ENCODE measurements at regions not wholly inside any gene's neighbourhood (a gene's known extent, or its start where the extent isn't known, plus 50 kb on each side); places are given as distances from the start of the nearest gene placed in this dataset.
"Not testable (repeated sequence)": the region's sequence is repeated elsewhere in the genome, so short reads cannot be mapped to it uniquely, and the experiment has no call there.

- no peak for DNase-seq (ENCODE audit: low read depth in 2 of 3, low spot score in 2 of 3)
Observed at GRCh38 chrX:115909017-115909416, 261.5 kb upstream of the AGTR2 start.

GRCh38 chrX:115911967-115912366, 258.6 kb upstream of the AGTR2 start:
- no peak for DNase-seq (ENCODE audit: low read depth in 2 of 3, low spot score in 2 of 3)

GRCh38 chrX:115912372-115912897, 258.1 kb upstream of the AGTR2 start:
- DNase-seq (ENCODE audit: low read depth in 2 of 3, low spot score in 2 of 3): no peak

GRCh38 chrX:115913575-115913974, 257.0 kb upstream of the AGTR2 start:
- no peak for DNase-seq (ENCODE audit: low read depth in 2 of 3, low spot score in 2 of 3)

- not testable (repeated sequence) for DNase-seq (ENCODE audit: low read depth in 2 of 3, low spot score in 2 of 3)
Observed at GRCh38 chrX:115915625-115916024, 254.9 kb upstream of the AGTR2 start.

- DNase-seq (ENCODE audit: low read depth in 2 of 3, low spot score in 2 of 3): no peak
Observed at GRCh38 chrX:115929480-115929879, 241.1 kb upstream of the AGTR2 start.

GRCh38 chrX:115936008-115936407, 234.5 kb upstream of the AGTR2 start:
- DNase-seq (ENCODE audit: low read depth in 2 of 3, low spot score in 2 of 3): no peak

GRCh38 chrX:115939070-115939469, 231.5 kb upstream of the AGTR2 start:
- peak in 1 of 3 donors; percentile 34 for DNase-seq (ENCODE audit: low read depth in 2 of 3, low spot score in 2 of 3)

- no peak for DNase-seq (ENCODE audit: low read depth in 2 of 3, low spot score in 2 of 3)
Observed at GRCh38 chrX:115939636-115940160, 230.8 kb upstream of the AGTR2 start.

GRCh38 chrX:115940348-115940747, 230.2 kb upstream of the AGTR2 start:
- no peak for DNase-seq (ENCODE audit: low read depth in 2 of 3, low spot score in 2 of 3)

- DNase-seq (ENCODE audit: low read depth in 2 of 3, low spot score in 2 of 3): peak; percentile 33 to 89 (median 60)
Observed at GRCh38 chrX:115940888-115941332, 229.6 kb upstream of the AGTR2 start.

GRCh38 chrX:115941388-115941787, 229.2 kb upstream of the AGTR2 start:
- DNase-seq (ENCODE audit: low read depth in 2 of 3, low spot score in 2 of 3): no peak

GRCh38 chrX:115946059-115946458, 224.5 kb upstream of the AGTR2 start:
- DNase-seq (ENCODE audit: low read depth in 2 of 3, low spot score in 2 of 3): no peak

- peak in 1 of 3 donors; percentile 22 for DNase-seq (ENCODE audit: low read depth in 2 of 3, low spot score in 2 of 3)
Observed at GRCh38 chrX:115948018-115948923, 222.3 kb upstream of the AGTR2 start.

- no peak for DNase-seq (ENCODE audit: low read depth in 2 of 3, low spot score in 2 of 3)
Observed at GRCh38 chrX:115949900-115950822, 220.4 kb upstream of the AGTR2 start.

- DNase-seq (ENCODE audit: low read depth in 2 of 3, low spot score in 2 of 3): no peak
Observed at GRCh38 chrX:115952417-115953092, 218.0 kb upstream of the AGTR2 start.

GRCh38 chrX:115957862-115958490, 212.6 kb upstream of the AGTR2 start:
- no peak for DNase-seq (ENCODE audit: low read depth in 2 of 3, low spot score in 2 of 3)

GRCh38 chrX:115958687-115959359, 211.7 kb upstream of the AGTR2 start:
- no peak for DNase-seq (ENCODE audit: low read depth in 2 of 3, low spot score in 2 of 3)

- DNase-seq (ENCODE audit: low read depth in 2 of 3, low spot score in 2 of 3): no peak
Observed at GRCh38 chrX:115960440-115961084, 210.0 kb upstream of the AGTR2 start.

Measured in hematopoietic multipotent progenitor cell (in vitro differentiated cells).